OCI-LY3 (cell line): ENCODE measurements at regions not wholly inside any gene's neighbourhood (a gene's known extent, or its start where the extent isn't known, plus 50 kb on each side); places are given as distances from the start of the nearest gene placed in this dataset.

Experiments
- CTCF ChIP-seq: fragments of 200-600, 300-600 bp; sonication (generic); IDR thresholded peaks from 2 replicates; pipeline ENCODE4 v1.5.1; 2014; ENCODE audit warnings: antibody characterized with exemption, low read length, low read depth
- EZH2phosphoT487 ChIP-seq: fragments of 200-600 bp; shearing (Covaris generic); IDR thresholded peaks from 2 replicates; pipeline ENCODE4 v1.6.1; 2018; ENCODE audit warnings: antibody characterized with exemption, mixed run types, low read depth

DNA sequence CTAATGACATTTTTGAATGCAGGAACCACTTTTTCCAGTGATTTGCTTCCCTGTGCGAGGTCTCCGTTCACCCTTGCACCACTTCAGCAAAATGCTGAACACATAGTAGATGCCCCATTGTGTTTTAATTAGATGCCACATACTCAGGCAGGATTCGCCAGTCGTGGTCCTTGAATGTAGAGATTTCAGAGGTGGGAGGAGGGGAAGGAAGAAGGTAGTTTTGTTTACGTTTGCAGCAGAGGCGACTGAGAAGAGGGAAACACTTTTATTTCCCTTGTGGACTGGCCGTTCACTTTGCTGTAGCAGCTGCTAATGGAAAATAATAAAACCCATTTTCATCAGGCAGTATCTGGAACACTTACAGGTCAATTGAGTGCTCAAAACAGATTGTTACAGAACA, 262.8 kb upstream of the TBL1XR1 start:
- TF ChIP-seq CTCF, result no peak
- TF ChIP-seq EZH2phosphoT487, result no peak
